ENCODE measurements at regions not wholly inside any gene's neighbourhood (a gene's known extent, or its start where the extent isn't known, plus 50 kb on each side); places are given as distances from the start of the nearest gene placed in this dataset.
"Not testable (repeated sequence)": the region's sequence is repeated elsewhere in the genome, so short reads cannot be mapped to it uniquely, and the experiment has no call there.

DNA sequence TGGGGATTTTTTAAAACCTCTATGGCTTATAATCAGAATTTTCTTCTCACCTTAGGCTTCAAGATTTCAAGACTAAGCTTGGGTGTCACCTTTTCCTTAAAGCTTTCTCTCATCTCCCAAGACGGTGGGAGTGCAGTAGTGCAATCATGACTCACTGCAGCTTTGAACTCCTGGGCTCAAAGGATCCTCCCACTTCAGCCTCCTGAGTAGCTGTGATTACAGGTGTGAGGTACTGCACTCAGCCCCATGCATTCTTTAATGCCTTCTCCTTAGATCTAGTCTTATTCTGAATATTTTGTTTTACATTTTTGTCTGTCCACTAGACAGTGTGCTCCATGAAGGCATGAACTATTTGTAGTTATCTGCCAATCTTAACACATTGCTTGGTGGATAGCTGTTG, 55.7 kb upstream of the FAT3 start:
- no peak for DNase-seq (ENCODE audit: low read depth in 4 of 4, low spot score in 3 of 4)

DNA sequence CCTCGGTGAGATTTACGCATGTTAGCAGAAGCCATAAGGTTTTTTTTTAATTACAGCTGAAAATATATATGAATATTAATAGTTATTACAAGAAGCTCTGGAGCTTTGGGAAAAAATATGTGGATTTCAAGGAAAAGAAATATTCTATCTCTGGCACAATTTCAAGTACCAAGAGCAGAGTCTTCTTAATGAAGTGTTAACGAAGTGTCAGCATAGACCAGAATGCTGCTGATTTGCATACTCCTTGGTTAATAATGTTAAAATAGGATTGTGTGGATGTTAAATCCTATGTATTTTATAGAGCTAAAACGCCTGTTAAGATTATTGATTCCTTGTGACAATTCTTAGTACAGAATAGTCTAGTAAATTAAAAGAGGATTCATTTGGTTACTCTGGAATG, 57.0 kb upstream of the FAT3 start:
- DNase-seq (ENCODE audit: low read depth in 4 of 4, low spot score in 3 of 4), result no peak

DNA sequence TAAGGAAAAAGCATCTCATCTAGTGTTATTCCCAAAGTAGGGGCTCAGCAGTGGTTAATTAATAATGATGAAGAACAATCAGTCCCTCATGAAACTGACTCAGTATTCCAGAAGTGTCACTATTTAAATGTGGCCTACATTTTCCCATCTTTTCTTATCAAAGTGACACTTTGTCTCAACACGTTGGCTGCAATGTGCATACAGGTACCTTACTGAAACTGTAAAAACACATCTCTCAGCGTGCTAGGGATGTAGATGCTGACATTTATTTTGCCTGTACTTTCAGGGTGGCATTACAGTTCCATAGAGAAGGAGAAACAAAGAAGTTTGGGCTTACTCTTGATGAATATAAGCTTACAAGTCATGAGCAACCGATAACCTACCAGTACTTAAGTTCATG, 58.3 kb upstream of the FAT3 start:
- DNase-seq (ENCODE audit: low read depth in 4 of 4, low spot score in 3 of 4), result no peak

DNA sequence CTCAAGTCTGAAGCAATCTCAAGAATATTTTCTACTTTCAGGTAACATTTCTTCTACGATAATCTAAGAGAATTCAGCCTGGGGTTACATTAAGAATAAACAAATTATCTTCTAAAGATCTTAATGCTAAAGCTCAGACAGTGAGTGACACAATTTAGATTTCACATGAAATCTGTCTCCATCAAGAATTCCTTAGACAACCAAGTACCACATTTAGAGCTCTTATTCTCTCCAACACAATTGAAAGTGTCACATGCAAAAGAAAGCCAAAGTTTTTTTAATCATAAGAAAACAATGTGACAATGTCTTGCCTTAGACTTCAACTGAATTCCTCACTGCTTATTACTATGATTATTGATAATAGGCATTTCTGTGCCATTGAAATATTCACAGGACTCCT, 60.7 kb upstream of the FAT3 start:
- DNase-seq (ENCODE audit: low read depth in 4 of 4, low spot score in 3 of 4), result no peak

DNA sequence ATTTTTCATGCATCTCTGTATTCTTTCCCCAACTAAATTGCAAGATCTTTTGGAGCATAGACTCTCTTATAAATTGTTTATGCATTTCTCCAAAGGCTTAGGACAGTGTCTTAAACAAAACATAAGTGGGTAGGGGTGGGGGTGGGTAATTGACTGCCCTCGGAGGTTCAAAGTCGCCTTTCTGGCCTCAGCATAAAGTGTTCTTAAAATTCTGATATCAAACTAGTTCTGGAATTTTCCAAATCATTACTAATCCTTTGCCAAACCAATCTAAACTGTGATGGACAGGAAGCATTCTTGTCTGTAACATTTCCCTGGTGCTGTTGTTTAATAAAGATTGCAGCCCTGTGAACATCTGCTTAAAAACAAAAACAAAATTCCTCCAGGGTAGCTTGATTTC, 61.8 kb upstream of the FAT3 start:
- no peak for DNase-seq (ENCODE audit: low read depth in 4 of 4, low spot score in 3 of 4)

DNA sequence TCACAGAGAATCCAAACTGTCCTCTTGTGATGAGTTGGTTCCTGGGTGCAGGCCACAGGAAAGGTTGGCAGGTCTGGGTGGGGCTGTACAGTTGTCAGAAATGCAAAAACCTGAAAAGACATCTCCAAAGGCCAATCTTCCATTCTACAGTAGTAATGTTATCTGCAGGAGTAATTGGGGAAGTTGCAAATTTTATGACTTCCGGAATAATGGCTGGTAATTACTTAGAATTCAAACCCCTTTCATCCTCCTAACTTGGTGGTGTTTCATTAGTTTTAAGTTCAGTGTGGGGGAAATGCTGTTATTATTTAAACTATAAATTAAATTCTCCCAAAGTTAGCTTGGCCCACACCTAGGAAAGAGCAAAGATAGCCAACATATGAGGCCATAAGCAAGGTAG, 64.7 kb upstream of the FAT3 start:
- DNase-seq (ENCODE audit: low read depth in 4 of 4, low spot score in 3 of 4), result no peak

DNA sequence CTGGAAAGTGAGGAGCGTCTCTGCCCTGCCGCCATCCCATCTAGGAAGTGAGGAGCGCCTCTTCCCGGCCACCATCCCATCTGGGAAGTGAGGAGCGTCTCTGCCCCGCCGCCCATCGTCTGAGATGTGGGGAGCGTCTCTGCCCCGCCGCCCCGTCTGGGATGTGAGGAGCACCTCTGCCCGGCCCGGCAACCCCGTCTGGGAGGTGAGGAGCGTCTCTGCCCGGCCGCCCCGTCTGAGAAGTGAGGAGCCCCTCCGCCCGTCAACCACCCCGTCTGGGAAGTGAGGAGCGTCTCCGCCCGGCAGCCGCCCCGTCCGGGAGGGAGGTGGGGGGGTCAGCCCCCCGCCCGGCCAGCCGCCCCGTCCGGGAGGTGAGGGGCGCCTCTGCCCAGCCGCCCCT, 67.2 kb upstream of the FAT3 start:
- not testable (repeated sequence) for DNase-seq (ENCODE audit: low read depth in 4 of 4, low spot score in 3 of 4)

DNA sequence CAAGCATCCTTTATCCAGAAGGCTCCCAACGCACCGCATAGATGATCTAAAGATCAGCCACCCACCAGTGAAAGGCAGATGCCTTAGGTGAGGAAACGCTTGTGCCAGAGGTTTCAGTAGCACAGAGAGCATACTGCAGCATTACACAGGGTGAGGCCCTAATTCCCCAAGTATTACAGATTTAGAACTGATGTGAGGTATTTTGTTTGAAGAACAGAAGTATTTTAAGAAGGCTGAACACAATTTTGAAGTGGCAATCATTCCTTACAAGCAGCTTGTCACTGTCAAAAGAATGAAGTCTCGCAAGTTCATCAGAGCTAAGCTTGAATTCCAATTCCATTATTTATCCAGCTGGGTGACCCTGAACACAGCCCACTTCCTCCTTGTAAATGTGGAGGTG, 70.0 kb upstream of the FAT3 start:
- no peak for DNase-seq (ENCODE audit: low read depth in 4 of 4, low spot score in 3 of 4)

DNA sequence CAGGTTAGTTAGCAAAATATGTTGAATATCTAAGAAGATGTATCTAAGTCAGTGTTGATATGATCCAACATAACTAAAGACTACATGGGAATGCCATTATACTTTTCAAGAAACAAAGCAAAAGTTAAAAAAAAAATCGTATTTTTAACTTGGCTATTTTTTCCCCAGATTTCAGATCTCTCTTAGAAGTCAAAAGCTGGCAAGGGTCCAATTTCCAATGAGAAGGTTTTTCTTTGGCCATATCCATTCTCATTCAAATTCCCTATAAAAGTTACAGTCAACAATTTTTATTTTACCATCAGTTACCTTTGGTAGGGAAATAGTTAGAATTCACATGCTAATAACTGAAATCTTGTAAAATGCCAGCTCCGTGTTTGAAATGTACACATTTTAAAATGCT, 70.5 kb upstream of the FAT3 start:
- no peak for DNase-seq (ENCODE audit: low read depth in 4 of 4, low spot score in 3 of 4)

DNA sequence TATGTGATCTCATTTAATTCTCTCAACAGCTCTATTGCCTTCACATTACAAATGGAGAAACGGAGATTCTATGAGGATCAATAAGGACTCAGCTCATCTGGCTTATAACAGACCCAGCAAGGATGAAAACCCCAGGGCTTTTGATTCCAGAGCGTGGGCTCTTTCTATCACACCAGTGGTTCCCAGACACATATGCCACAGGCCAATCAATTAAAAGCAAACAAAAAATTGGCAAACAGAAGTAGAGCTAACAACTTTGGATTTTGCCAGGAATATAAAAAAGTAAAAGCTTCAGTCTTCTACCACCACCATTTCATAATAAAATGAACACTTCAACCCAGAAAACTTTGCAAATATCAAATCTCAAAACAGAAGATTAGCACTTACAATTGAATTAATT, 71.1 kb upstream of the FAT3 start:
- no peak for DNase-seq (ENCODE audit: low read depth in 4 of 4, low spot score in 3 of 4)

DNA sequence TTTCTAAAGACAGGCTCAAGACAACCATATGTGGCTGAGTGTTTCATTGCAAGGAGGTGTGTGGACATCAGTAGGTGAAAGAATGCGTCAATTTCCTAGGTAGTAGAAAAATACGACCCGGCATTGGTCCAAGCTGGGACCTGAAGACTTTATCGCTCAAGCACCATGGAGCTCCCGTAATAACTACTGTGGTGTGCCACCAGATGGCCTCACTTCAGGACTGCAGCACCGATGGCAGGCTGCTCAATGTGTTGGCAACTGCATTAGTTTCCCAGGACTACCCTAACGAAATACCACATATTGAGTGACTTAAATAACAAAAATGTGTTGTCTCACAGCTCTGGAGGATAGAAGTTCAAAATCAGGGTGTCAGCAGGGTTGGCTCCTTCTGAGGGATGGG, 72.4 kb upstream of the FAT3 start:
- no peak for DNase-seq (ENCODE audit: low read depth in 4 of 4, low spot score in 3 of 4)

DNA sequence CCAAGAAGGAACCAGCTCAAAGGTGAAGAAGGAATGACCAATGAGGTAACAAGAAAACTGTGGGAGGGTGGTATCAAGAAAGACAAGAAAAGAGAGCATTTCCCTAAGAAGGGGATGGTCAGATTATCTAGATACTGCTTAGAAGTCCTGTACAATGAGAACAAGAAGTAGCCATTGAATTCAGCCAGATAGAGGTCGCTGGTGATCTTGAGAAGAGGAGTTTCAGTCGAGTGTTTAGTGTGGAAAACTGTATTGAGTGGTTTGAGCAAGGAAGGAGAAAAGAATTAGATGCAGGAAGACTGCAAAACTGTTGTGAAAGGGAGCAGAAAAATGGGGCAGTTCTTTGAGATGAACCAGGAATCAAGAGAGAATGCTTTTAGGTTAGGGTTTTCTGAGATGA, 74.6 kb upstream of the FAT3 start:
- no peak for DNase-seq (ENCODE audit: low read depth in 4 of 4, low spot score in 3 of 4)

DNA sequence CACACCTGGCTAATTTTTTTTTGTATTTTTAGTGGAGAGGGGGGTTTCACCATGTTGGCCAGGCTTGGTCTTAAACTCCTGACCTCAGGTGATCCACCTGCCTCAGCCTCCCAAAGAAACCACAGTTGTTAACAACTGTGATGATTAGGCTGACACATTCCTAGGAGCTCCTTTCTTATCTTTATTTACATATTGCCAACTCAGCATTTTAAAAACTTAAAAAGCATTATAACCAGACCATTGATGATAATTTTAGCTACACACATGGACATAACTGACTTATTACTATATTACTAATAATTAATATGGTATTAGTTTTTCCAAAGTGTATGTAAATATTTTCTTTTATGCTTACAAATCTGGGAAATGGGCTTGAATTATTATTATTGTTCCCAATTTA, 82.9 kb upstream of the FAT3 start:
- DNase-seq (ENCODE audit: low read depth in 4 of 4, low spot score in 3 of 4), result no peak

DNA sequence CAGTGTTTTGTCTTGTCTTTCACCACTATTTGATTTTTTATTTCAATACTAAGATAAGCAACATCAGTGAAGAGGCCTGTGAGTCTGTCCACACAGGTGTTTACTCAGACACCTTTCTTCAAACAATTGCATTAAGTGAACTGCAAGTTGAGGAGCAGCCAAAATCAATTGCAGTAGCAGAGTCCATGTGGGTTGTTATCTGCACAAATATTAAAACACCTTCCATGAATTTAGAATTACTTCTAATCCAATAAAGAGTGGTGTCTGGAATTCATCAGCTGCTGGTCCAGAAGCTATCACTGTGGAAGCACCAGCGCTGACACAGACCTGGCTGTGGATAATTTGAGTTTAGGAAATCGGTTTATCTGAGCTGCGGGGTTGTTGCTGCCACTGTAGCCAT, 83.5 kb upstream of the FAT3 start:
- DNase-seq (ENCODE audit: low read depth in 4 of 4, low spot score in 3 of 4), result no peak

DNA sequence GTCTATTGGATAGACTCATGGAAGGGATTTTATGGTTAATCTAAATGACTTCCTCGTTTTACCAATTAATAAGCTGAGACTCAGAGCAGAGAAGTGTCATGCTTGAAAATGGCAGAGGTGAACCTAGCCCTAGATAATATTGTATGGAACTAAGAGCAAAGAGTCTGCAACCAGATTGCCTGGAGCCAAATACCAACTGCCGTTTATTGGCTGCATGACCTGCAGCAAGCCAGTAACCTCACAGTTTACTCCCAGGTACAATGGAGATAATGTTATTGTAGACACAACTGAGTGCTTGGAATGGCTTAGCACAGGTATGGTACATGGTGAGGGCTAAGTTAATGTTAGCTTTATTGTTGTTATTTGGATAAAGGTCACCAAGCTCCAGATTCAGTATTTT, 84.6 kb upstream of the FAT3 start:
- no peak for DNase-seq (ENCODE audit: low read depth in 4 of 4, low spot score in 3 of 4)

DNA sequence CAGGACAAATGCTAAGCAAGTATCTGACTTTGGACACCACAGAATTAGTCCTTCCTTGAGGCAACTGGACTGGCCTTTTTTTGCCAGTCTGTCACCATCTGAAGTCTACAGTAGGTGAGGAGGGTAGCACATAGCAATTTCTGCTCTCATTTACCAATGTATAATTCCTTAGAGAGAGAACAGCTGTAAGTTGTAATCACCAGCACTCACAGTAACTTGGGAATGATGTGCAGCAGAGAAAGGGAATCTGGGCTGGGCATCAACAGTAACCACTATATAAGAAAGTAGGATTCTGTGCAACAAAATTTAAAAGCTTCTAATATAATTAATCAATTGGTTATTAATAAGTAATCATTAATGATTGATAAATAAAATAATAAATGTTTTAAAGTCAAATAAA, 86.3 kb upstream of the FAT3 start:
- DNase-seq (ENCODE audit: low read depth in 4 of 4, low spot score in 3 of 4), result no peak

DNA sequence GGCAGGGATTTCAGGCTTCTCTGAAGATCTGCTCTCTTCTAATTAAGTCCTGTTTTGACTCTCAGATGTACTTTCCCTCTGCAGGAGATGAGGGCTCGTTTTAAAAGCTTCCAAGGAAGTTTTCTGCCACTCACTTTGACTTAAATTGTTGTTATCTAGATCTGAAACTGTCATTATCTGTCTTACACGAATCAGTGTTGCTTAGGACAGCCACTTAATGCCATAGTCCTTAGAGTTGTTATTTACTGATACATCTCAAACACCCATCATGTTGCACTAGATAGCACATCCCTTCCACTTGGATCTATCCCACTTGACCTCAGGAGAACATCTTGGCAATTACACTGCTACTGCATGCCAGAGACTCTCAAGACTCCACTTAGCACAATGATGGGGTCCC, 86.9 kb upstream of the FAT3 start:
- DNase-seq (ENCODE audit: low read depth in 4 of 4, low spot score in 3 of 4), result no peak

DNA sequence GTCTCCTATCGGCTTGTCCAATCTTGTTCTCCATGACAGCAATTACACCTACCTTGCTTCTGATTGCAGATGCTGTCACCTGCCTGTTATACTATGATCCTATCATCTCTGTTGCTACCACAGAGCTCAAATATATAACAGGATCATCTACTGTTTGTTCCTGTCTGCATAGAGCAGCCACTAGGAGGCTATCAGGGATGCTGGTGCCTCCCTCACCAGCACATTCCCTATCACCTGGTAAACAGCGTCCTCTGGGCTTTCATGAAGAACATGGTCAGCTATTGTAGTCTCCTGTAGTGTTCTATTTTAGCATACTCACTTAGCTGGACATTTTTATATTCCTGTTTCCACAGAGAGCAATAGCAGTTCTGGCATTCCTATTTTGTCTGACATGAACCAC, 87.8 kb upstream of the FAT3 start:
- DNase-seq (ENCODE audit: low read depth in 4 of 4, low spot score in 3 of 4), result no peak

DNA sequence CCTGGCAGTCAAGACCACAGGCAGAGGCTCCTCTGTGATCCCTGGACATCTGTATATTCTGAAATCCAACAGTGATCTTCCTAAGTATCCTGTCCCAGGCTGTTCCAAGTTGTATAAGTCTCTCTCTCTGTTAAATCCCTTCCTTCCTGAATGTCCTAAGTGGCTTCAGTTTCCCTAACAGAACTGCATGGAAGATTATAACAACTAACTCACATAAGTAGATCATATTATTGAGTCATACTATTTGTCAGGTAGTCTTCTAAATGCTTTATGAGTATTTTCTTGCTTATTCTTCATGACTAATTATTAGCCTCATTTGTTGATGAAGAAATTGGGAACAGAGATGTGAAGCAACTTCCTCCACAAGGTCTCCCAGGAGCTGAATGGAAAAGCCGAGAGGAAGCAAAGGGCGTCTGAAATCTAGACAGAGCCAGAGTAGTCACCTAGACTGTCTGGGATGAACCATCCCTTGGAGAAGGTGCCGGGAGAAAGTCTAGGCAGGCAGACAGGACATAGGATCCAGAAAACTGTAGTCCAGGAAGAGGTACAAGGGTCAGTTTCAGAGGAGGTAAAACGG, 93.2 kb upstream of the FAT3 start:
- DNase-seq (ENCODE audit: low read depth in 4 of 4, low spot score in 3 of 4), result no peak

DNA sequence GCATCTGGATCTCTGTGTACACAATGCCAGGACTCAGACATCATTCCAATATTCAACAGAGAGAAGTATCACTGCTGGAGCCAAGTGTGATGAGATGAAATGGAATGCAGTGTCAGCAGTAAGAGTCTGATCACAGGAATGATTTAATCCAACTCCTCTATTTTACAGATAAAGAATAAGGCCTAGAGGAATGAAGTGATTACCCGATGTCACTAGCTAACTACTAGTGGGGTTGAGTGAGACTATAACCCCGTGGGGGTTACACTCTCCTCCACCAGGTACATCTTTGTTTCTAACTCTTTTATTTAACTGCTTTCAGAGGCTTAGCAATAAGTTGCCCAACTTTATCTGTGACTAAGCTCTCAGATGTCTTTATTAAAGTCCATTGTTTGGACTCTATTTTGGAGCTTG, 94.2 kb upstream of the FAT3 start:
- DNase-seq (ENCODE audit: low read depth in 4 of 4, low spot score in 3 of 4), result no peak

DNA sequence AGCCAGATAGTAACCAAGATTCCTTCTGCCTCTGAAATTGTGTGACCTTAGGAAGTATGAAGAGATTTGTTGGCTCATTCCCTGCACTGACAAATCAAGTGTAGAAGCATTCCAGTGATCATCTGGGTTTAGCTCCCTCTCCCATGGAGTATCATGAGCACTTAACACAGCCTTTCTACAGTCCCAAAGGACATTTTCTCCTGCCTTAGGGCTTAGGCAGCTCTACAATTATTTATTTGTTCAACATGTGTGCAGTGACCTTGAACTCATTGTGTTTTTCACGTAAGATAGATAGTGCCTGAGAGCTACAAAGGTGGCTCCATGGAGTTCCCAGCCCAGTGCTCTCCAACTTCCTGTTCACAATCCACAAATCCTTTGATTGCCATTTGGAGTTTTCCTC, 94.8 kb upstream of the FAT3 start:
- DNase-seq (ENCODE audit: low read depth in 4 of 4, low spot score in 3 of 4), result no peak

DNA sequence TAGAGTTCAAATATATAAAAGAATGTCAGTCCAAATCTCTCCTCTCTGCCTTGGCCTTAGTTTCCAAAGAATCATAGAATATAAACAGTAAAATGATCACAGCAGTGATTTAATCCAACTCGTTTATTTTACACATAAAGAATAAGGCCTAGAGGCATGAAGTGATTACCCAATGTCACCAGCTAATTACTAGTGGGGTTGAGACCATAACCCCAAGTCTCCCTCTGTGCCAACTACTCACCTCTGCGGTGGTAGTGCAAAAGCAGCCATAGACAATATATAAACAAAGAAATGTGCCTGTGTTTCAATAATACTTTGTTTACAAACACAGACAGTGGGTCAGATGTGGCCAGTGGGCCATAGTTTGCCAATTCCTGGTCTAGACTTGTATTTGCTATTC, 96.6 kb upstream of the FAT3 start:
- no peak for DNase-seq (ENCODE audit: low read depth in 4 of 4, low spot score in 3 of 4)

DNA sequence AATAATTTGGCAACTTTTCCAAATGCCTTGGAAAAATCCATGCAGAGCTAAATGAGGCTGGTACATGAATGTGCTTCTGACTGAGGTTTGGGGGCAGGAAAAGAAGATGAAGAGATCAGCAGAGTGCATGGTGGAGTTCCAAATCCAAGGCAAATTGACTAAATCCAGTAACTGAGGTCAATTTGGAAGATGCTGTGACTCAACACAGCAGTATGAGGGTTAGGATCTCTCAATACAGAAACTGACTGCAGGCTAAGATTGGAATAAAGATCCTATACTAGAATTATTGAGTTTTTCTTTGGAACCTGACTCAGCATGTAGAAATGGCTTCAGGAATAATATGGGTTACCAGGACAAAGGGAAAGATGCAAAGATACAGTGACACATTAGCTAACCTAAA, 99.3 kb upstream of the FAT3 start:
- no peak for DNase-seq (ENCODE audit: low read depth in 4 of 4, low spot score in 3 of 4)

DNA sequence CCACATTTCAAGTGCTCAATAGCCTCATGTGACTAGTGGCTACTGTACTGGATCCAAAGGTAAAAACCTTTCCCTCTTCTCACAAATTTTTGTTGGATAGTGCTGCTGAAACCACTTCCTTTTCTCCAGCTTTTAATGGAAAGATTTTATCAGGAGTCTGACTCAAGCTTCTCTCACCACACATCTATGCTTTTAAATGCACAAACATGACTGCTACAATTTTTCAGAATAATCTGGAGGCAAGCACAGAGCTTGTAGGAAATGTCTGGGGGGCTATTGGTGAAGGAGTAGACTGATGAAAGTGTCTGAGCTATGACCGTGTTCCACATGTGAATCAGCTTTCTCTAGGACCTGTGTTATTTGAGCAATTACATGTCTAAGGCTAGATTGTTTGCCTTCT, 101.1 kb upstream of the FAT3 start:
- DNase-seq (ENCODE audit: low read depth in 4 of 4, low spot score in 3 of 4), result no peak

Measured in left renal pelvis (tissue), 4 donors.